HuH-7.5 (cell line): ENCODE measurements at regions not wholly inside any gene's neighbourhood (a gene's known extent, or its start where the extent isn't known, plus 50 kb on each side); places are given as distances from the start of the nearest gene placed in this dataset.
"Not testable (repeated sequence)": the region's sequence is repeated elsewhere in the genome, so short reads cannot be mapped to it uniquely, and the experiment has no call there.

Experiments
- DNase-seq: peaks from one replicate; pipeline ENCODE4 v3.0.0; 2011; ENCODE audit warnings: low spot score

DNA sequence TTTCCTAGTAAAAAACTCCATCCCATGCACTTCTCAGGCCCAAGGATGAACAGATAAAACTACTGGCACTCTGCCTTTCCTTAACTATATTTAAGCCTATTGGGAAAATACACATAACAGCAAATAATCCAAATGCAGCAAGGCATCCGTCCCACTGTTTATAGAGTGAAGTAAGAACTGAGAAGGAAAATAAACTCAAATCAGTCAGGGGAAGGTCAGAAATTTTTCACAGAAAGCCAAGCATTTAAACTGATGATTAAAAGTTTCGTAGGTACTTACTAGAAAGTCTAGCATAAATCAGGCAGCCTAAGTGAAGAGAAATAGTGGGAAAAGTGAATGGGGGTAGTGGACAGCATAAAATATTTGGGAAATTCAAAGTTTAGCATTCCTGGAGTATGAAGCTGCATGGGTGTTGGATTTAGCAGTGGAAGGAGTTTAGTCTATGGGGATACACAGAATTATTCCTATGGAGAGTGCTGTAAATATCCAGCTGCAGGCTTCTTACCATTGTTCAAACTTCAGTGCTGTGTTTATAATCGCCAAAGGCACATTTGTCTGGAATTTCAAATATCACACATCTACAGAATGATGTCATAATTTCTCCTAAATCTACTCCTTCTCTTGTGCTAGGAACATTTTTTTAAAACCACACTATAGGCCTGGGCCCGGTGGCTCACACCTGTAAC, 1131.0 kb upstream of the GOT2 start:
- DNase-seq, result no peak

DNA sequence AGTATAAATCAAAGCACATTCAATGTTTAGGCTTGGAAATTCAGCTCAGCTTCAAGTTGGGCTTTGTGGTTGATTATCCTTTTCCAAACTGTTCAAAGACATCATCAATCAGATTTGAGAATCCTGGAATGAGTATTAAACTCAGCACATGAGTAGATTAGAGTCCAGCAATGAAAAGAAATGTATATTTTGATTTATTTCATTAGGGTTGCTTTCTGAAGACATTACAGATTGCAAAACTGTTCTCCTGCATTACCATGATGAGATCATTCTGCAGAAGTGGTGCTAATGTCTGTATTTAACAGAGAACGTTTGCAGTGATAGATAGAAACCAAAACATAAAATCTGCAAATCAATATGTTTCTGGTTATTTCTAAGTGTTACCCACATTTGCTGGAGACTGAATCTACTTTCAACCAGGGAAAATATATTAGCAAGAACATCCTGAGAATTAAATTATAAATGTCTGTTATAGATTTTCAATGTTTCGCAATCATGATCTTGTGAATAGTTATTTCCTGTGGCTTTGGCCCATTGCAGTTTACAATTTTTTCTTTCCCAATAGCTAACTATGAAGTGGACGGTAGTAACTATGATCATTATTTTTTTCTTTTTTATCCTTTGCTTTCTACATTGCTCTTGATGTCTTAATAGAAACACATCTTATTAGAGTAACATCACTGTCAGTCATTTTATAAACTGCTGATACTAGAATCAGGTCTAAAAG, 1125.7 kb upstream of the GOT2 start:
- DNase-seq, result no peak

DNA sequence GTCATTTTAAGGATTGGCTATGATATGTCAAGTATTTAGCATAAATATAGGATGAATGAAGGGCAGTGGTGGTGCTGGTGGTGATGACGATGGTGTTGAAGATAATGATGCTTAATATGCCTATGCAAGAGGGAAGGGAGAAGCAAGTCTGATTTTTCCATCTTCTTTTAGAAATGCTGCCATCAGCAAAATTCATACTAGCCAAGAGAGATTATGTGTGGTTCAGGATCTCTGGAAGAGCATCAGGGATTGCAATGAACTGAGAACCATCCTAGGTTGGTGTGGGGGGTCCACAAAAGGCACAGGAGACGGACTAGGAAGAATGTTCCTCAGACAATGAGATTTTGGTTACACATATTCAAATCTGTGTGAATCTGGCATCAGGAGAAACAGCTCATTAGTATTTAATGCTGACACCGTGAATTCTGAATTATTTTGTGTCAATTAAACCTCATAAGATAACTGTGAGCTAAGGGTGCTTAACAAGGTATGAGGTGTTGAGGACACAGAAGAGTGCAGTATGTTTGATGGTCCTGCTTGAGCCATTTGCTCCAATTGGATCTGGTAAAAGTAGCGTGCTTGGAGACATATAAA, 1120.8 kb upstream of the GOT2 start:
- no peak for DNase-seq

DNA sequence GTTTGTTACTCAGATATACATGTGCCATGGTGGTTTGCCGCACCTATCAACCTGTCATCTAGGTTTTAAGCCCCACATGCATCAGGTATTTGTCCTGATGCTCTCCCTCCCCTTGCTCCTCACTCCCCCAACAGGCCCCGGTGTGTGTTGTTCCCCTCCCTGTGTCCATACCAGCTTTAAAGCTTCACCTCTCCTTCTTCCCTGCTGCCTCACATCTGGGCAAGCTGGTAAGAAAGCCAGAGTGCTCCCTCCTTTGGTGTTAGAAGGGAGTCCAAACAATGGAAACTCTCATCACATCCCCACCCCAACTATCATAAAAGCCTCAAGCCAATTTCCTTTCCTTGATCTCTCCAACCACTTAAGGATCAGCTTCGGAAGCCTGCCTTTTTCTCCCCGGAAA, 1115.6 kb upstream of the GOT2 start:
- DNase-seq, result no peak

DNA sequence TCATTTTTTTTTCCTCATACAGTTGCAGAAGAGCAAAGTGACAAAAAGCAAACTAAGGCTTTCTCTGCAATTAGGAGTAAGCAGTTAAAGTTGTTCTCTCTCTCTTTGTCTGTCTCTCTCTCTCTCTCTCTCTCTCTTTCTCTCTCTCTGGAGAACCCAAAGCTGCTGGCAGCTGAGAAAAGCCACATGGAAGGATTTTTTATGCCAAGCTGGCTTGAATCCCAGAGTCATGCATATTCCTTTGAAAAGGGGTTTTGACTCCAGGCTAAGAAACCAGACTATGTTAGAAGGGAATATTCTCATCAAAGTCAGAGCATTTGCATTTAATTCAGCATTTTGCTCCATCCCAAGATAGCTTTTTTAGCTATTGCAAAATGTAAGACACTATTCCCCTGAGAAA, 1114.2 kb upstream of the GOT2 start:
- DNase-seq, result no peak

DNA sequence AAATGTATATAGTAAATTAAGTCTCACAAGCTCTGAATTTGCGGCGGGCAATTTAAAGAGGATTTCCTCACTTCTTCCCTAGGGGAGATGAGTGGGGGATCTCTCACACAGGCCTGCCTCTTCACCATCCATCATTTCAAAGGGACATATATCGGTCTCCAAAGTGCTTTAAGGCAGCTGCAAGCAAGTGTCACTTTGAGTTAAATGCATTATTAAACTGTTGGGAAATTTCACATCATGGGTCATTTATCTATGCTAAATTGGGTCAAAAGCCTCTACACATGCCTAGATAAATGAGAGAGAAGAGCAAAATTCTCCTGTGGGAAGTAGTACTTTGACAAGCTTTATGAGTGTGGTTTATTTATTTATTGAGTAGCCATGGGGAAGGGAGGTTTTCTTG, 1106.1 kb upstream of the GOT2 start:
- no peak for DNase-seq

DNA sequence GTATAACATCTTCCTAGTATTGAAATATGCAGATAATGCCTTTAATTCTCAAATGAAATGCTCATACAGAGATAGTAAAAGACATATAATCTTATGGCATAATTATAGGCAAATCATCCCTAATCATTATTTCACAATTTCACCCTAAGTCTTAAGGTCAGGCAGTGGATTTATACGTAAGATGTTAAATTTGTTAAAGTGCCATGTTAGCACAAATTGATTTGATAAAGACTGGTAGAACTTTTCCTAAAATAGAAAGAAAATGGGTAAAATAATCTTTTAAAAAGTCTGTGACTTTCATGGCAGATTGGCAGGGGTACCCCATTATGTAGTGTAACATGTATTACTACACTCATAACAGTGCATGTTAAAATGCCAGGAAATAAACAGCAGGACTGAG, 1092.7 kb upstream of the GOT2 start:
- DNase-seq, result no peak

DNA sequence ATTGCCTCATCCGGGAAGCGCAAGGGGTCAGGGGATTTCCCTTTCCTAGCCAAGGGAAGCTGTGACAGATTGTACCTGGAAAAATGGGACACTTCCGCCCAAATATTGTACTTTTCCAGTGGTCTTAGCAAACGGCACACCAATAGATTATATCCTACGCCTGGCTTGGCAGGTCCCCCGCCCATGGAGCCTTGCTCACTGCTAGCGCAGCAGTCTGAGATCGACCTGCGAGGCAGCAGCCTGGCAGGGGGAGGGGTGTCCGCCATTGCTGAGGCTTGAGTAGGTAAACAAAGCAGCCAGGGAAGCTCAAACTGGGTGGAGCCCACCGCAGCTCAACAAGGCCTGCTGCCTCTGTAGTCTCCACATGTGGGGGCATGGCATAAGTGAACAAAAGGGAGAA, 1075.4 kb upstream of the GOT2 start:
- not testable (repeated sequence) for DNase-seq

DNA sequence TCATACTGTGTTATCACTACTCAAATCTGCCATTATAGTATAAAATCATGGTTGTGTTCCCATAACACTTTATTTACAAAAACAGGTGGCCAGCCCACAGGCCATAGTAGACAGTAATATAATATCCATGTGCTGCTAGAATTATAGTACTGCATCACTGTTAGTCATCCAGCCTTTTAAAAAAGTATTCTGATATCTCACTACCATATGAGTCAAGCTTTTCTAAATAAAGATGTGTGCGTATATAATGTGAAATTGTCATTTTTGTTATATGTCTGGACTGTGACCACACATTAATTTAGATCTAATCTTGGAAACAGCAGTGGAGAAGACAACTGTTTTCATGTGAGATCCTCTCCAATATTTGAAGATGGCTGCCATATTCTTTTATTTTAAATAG, 1049.1 kb upstream of the GOT2 start:
- no peak for DNase-seq

DNA sequence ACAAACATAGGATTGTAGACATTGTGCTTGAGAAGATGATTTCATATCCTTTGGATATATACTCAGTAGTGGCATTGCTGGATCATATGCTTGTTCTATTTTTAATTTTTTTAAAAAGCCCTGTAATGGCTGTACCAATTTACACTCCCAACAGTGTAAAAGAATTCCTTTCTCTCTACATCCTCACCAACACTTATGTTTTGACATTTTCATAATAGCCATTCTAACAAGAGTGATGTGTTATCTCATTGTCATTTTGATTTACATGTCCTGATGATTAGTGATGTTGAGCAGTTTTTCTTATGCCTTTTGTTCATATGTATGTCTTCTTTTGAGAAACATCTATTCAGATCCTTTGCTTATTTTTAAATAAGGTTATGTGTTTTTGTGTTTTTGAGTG, 1039.2 kb upstream of the GOT2 start:
- no peak for DNase-seq

DNA sequence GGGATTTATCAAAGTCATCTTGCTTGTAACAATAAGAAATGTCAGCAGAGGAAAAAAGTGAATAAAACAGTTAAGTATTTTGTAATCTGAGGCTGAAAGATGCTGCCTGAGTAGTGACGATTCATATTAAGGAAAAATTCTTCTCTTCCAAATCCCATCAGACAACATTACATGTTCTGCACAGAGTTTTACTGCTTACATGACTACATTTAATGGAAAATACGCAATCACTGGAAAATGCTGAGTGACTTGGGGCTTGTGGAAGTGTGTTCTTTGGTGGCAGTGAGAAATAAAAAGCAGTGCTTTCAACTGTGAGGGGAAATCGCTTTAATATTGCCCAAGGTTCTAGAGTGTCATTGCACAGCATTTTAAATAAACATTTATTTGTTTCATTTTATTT, 1025.2 kb upstream of the GOT2 start:
- DNase-seq, result no peak

DNA sequence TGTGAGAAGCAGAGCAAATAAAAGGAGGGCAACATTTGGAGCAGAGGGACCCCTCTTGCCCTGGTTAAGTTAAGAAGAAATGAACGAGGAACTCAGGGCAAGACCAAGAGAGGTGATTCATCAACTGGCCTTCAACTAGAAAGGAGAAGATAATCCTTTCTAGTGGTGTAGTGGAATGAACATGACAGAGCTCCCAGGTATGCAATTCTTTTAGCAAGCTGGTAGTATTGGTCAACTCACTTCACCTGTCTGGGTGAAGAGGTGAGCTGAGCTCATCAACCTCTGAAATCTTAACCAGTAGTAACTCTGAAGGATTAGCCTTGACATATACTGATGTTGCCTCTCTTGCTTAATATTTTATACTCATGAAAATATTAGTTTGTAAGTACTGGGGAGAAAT, 1024.7 kb upstream of the GOT2 start:
- DNase-seq, result no peak

DNA sequence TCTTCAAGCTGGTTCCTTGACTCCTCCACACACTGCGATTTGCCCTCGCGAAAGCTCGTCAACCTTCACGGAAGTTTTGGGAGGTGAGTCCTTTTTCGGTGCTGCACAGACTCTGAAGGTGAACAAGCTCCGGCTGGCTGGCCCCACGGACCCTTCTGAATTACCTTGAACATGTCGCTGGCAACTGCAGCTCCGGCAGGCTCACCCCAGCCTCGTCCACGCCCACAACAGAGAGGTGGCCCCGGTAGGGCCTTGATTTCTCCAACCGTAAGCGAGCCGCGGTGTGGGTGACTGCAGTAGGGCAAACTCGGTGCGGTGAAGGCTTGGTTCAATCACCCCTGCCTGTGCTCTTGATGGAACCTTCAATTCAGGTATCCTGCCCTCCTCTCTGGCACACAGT, 1020.7 kb upstream of the GOT2 start:
- DNase-seq, result no peak

DNA sequence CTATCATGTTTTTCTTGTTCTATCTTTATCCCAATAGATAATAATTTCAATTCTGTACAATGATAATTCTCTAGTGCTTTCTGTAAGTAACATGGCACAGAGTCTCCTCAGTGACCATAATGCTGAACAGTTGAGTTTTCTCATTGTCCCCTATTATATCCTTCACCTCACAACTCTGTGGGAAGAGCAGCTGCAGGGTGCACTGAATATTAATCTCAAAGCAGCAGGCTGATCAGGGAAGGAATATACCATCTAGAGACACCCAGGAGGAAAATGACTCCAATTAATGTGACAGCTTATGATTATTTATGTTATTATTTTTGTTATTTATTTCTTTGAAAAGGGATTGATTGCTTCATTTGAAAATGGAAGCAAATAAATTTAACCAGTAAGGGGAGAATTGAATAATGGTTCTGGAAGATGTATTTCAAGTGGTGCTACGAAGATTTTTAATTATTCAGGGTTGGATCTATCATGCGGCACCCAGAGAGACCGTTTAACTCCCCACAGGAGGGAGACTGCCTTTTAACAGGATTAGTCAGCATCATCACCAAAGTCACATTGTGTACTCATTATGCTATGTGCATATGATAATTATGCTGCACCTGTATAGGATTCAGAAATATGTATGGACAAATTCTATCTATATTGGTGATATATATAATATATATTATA, 1015.7 kb upstream of the GOT2 start:
- no peak for DNase-seq

DNA sequence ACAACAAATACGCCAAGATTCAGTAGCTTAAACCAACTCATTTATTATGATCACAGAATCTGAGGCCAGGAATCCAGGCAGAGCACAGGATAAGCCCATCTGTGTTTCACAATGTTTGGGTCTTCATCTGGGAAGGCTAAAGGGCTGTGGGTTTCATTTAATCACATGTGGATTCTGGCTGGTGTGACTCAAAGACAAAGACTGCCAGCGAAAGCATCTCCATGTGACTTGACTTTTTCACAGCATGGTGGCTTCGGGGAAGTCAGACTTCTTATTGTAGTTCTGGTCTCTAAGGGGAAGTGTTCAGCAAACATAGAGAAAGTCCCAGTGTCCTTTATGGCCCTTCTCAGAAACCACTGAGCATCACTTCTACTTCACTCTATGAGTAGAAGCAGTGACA, 1014.4 kb upstream of the GOT2 start:
- DNase-seq, result no peak

DNA sequence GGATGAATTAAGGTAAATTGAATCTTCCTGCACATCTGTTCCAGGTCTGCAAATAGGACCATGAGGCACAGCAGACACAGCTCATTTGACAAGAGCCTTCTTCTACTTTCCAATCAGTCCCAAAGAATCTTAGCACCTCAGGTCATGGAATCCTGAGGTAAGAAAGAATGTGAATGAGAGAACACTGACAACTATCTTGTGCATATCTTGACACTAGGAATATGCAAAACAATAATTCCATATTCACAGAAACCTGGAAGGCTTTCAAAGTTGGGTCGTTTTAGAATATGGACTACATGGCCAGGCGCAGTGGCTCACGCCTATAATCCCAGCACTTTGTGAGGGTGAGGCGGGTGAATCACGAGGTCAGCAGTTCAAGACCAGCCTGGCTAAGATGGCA, 1009.4 kb upstream of the GOT2 start:
- DNase-seq, result no peak

DNA sequence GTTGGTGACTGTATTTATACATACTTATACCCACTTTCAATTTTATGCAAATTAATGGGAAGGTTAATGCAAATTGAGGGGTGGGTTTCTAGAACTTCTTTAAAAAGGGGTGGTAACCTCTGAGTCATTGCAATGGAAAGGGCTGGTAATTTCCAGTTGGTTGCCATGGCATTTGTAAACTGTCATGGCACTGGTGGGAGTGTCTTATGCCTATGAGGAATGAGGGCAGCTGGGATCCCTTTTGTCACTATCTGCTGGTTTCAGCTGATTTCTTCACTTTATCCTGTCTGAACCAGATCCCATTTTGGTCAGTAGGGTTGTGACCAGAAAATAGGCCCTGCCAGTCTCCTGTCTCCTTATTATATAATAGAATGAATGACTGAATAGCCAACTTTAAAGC, 1006.7 kb upstream of the GOT2 start:
- DNase-seq, result no peak

DNA sequence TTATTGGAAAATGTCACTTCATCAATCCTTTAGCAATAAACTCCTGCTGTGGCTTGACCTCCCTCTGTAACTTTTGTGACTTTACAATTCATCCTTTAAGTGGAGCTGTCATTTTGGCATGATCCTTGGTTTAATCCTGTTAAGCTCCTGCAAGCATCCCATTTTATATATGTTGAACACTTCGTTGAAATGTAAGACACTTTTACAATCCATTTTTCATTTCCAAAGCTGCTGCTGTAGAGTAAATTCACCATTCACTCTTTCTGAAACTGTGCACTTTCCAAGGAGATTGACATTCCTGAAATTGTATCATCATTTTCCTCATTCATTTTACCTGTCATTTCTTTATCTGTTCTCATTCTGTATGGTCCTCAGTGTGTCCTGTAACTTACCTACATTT, 1003.2 kb upstream of the GOT2 start:
- DNase-seq, result no peak

DNA sequence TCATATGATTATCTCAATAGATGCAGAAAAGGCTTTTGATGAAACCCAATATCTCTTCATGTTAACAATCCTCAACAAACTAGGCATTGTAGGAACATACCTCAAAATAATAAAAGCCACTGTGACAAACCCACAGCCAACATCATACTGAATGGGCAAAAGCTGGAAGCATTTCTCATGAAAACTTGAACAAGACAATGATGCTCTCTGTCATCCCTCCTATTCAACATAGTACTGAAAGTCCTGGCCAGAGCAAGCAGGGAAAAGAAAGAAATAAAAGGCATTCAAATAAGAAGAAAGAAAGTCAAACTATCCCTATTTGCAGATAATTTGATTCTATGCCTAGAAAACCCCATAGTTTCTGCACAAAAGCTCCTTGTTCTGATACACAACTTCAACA, 999.2 kb upstream of the GOT2 start:
- DNase-seq, result no peak

DNA sequence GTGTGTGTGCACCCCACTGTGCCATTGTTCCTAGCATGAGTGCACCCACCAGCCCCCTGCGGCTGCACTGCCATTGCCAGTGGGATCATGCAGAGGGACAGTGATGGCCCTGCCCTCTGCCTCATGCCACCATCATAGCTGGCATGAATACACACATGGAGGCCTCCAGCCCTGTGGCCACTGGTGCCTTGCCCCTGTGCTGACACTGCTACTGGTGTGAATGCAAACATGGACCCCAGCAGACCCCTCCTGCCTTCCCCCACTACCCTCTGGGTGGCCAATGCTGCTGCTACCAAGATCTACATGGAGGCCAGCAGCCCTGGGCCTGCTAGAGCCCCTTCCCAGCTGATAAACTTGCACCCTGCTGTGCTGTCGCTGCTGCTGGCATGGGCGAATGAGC, 995.5 kb upstream of the GOT2 start:
- no peak for DNase-seq

DNA sequence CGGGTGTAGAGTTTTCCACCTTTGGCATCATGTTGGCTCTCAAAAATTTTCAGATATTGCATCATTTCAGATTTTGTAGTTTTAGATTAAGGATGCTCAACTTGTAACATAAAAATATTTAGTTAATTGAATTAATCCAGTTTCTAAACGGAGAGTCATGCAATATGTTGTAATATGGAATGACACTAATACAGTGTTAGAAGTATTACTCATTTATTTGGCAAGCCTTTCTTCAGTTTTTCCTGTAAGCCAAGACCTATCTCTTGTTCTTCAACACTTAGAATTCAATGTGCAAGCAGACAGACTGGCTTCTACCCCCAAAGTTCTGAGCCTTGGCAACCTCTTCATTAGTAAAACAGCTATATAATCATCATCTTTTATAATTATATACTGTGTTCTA, 985.0 kb upstream of the GOT2 start:
- DNase-seq, result no peak

DNA sequence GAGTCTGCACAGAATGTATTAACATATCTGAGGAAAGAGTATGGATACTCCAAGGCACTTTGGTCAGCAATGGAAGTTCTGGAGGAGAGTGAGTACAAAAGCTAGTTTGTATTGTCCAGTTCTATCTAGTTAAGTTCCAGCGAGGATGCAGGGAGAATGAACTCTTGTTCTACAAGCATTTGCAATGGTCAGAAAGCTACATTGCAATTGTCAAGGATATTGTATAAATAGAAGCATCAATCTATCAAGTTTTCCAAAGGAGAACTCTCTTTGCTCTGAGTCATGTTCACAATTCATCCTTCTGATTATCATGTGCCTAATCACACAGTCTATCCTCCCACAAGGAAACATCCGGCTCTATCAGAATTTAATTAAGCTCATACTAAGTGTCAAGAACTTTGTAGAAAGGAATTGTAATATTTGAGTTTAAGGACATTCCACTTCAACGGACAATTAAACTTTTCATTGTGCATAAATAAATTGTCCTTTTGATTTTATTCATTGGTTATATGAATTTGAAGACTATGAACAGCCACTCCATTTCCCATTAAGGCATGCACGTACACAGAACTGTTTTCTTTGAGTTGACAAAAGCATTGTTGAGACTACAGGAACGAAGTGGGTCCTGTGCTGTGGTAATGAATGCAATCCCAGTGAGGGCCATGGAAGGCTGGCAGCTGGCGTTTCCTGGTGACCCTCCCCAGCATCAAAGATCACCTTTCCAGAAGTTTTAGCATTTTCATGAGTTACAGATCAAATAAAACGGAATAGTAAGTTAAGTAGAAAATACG, 973.5 kb upstream of the GOT2 start:
- DNase-seq, result no peak
